Muscle layer of duodenum (tissue), 2 donors: ENCODE measurements at regions not wholly inside any gene's neighbourhood (a gene's known extent, or its start where the extent isn't known, plus 50 kb on each side); places are given as distances from the start of the nearest gene placed in this dataset.

Experiments used
- H3K27ac ChIP-seq: one replicate; pipeline ENCODE4 v1.7.0; 2013; ENCODE audit warnings: mild to moderate bottlenecking, low read length
- H3K27me3 ChIP-seq: one replicate; pipeline ENCODE4 v1.7.0; 2013; ENCODE audit warnings: low read depth, mild to moderate bottlenecking, control low read depth, low read length
- H3K36me3 ChIP-seq, 2 donors: one replicate each; pipeline ENCODE4 v1.7.0; 2013; ENCODE audit warnings: low read length in 2 of 2, control low read depth in 1 of 2, mild to moderate bottlenecking in 1 of 2; ENCODE audit not compliant: insufficient read depth in 2 of 2, control insufficient read depth in 1 of 2
- H3K4me1 ChIP-seq, 2 donors: one replicate each; pipeline ENCODE4 v1.7.0; 2013; ENCODE audit warnings: low read length in 2 of 2, mild to moderate bottlenecking in 2 of 2, control low read depth in 1 of 2, moderate library complexity in 1 of 2; ENCODE audit not compliant: insufficient read depth in 2 of 2, control insufficient read depth in 1 of 2
- H3K4me3 ChIP-seq, 2 donors: one replicate each; pipeline ENCODE4 v1.7.0; 2013; ENCODE audit warnings: low read length in 2 of 2, low read depth in 1 of 2, mild to moderate bottlenecking in 1 of 2
- H3K9me3 ChIP-seq, 2 donors: one replicate each; pipeline ENCODE4 v1.7.0; 2013; ENCODE audit warnings: low read length in 2 of 2, control low read depth in 1 of 2, mild to moderate bottlenecking in 1 of 2; ENCODE audit not compliant: control insufficient read depth in 1 of 2
- donor health status: healthy.

DNA sequence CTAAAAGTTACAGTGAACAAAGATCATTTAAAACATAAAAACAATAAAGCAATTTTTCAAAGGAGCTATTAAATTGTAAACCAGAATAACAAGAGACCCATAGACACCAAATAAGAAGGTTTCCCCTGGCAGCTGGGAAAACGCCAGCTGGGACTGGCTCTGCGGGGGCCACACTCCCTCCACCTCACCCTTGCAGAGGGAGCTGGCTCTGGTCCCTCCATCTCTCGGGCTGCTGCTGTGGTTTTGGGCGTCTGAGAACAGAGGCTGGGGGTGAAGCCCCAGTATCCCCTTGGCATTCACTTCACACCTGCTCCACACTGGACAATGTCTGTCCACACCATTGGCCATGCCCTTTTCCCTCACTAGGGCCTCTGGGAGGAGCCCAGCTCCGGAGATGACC lies 62.1 kb upstream of the OTOS start:
- Histone ChIP-seq H3K36me3 (no peaks in the 10 kb centered on the region), H3K4me3 (no peak overlapping the region), H3K27ac (no peak overlapping the region), H3K4me1 (no peaks in the 10 kb centered on the region), H3K27me3 (peaks cover 3% of the 10 kb centered on the region), H3K9me3 (peaks cover 0 to 6% of the 10 kb centered on the region in 2 donors)

DNA sequence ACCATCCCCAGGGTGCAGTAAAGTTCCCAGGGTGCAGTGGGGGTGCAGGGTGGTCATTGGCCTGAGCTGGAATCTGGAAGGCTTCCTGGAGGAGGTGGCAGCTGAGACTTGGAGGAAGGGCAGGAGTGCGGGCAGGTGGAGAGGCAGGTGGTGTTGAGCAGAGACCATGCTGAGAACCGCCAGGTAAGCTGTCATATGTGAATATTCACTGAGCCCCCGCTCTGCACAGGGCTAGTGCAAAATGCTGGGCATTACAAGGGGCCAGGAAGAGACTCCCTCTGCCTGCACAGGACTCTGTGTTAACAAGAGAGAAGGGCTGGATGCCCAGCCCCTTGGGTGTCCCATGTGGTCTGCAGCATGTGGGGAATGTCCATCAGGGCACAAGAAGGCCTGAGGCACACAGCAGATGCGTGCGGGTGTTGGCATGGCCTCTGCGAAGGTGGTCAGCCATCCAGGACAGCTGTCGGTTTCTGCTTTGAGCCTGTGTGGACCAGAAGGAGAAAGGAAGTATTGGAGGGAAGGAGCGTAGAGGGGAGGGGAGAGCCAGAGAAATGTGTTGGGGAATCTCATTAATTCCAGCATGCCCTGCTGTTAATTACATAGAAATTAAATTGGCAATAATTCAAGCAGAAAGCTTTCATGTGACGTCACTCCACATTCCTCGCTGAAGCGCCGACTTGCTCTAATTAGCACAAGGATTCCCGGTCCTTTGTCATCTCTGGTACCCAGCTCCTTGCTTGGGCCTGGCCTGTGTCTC lies 62.8 kb upstream of the OTOS start:
- no peak overlapping the region for H3K4me3 ChIP-seq
- H3K27ac ChIP-seq, result no peak overlapping the region
- H3K9me3 ChIP-seq, result peaks cover 0 to 7% of the 10 kb centered on the region in 2 donors
- H3K4me1 ChIP-seq, result no peaks in the 10 kb centered on the region
- H3K36me3 ChIP-seq, result no peaks in the 10 kb centered on the region
- peaks cover 3% of the 10 kb centered on the region for H3K27me3 ChIP-seq

DNA sequence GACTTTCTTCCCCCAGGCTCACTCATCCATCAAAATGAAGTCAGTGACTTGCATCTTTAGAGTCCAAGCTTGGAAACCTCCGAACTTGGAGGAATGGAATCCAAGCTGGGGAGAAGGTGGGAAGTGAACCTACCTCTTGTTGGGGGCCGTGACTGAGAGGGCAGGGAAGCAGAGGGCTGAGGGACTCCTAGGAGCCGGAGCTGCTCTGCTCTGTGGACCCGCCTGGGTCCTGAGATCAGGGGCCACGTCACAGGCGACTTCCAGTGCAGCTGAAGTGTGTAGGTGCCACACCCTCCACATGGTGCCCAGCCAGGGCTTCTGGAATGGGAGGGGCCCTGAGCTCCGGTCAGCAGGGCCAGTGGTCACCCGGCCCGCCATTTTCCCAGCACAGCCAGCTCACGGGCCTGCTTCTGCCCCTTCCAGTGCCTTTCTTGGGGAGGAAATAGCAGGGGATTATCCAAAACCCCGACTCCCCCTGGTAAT lies 63.4 kb upstream of the OTOS start:
- peaks cover 3% of the 10 kb centered on the region for H3K27me3 ChIP-seq
- H3K9me3 ChIP-seq, result peaks cover 0 to 7% of the 10 kb centered on the region in 2 donors
- H3K36me3 ChIP-seq, result no peaks in the 10 kb centered on the region
- no peak overlapping the region for H3K27ac ChIP-seq
- H3K4me1 ChIP-seq, result no peaks in the 10 kb centered on the region
- H3K4me3 ChIP-seq, result no peak overlapping the region

DNA sequence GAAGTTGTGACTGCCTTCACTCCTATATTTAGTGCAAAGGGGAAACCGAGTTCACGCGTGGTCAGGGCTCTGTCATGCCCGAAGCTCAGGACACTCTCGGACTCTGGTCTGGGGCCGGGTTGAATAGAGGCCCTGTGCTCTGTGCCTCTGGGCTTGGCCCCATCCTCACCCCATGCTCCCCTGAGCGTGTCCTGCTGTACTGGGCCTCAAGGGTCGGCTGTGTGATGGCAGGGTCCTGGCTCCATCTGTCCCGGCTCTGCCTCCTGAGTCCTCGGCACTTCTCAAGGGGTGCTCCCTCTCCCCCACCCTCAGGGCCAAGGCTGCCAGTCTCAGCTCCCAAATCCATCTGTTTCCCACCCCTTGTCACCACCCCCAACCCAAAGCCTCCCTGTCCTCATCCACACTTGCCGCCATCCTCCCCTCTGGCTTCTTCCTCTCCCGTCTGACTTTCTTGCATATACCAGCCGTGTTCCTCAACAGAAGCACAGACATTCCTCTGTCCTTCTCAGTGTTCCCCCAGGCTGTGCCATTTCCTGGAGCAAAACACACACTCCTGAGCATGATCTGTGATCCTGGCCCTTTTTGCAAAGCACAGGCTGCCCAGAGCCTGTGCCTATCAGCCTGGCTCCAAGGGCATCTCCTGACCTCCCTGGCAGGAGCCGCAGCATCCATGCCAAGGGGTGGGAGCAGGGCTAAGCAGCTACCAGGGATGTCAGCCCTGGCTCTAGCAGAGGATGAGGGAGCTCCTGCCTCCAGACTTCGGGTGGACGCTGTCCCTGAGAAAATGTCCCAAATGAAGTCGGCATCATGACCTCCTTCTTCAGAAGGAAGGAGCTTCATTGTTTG lies 64.2 kb upstream of the OTOS start:
- Histone ChIP-seq H3K9me3 (peaks cover 0 to 7% of the 10 kb centered on the region in 2 donors), H3K36me3 (no peaks in the 10 kb centered on the region), H3K27ac (no peak overlapping the region), H3K4me3 (no peak overlapping the region), H3K4me1 (no peaks in the 10 kb centered on the region), H3K27me3 (peaks cover 3% of the 10 kb centered on the region)

DNA sequence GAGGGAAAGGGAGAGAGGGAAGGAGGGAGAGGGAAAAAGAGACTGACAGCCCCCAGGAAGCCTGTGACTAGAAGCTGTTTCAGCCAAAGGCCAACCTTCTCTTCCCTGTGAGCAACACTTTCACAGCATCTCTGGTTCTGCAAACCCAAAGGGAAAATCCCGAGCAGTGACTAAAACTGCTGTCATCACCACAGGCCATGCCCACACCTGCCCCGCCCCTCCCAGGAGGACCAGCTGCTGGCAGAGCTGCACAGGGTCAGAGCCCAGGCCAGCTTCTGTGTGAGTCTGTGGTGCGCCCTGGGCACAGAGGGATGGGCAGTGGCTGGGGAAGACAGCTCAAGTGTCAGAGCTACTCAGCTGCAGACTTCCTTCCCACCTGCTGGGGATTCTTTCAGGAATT lies 64.9 kb upstream of the OTOS start:
- Histone ChIP-seq H3K36me3 (no peaks in the 10 kb centered on the region), H3K4me1 (no peaks in the 10 kb centered on the region), H3K27ac (no peak overlapping the region), H3K4me3 (no peak overlapping the region), H3K9me3 (peaks cover 0 to 7% of the 10 kb centered on the region in 2 donors), H3K27me3 (peaks cover 3% of the 10 kb centered on the region)

DNA sequence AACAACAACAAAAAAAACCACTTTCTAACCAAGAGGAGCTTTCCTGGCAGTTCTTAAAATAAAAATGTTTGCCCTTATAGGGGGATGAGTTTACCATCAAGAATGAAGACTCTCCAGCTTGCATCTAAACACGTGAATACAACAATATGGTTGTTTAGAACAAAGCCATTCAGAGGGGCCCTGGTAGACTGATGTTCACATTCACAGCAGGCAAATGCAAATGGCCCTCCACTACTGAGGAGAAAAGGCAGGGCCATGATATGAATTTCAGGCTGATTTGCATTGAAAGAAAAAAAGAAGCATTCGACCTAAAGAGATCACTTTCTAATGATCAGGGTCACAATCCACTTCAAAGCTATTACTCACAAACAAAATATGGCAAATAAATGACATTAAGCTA lies 65.3 kb upstream of the OTOS start:
- H3K36me3 ChIP-seq, result no peaks in the 10 kb centered on the region
- no peak overlapping the region for H3K4me3 ChIP-seq
- peaks cover 0 to 7% of the 10 kb centered on the region in 2 donors for H3K9me3 ChIP-seq
- H3K27ac ChIP-seq, result no peak overlapping the region
- peaks cover 3% of the 10 kb centered on the region for H3K27me3 ChIP-seq
- H3K4me1 ChIP-seq, result no peaks in the 10 kb centered on the region

DNA sequence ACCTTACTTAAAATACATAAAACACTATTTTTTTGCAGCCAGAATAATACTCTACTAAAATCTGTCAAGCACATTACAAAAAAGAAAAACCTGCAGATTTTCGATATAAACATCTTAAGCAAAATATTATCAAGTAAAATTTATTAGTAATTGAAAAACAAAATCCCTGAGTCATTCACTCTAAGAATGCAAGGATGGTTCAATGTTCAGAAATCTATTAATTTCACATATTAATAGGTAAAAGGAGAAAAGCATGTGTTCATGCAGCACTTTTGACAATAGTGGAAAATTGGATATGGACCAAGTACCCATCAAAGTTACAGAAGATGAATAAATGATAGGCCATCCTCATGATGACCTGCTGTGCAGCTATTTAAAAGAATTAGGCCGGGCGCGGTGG lies 66.2 kb upstream of the OTOS start:
- H3K36me3 ChIP-seq, result no peaks in the 10 kb centered on the region
- peaks cover 0 to 7% of the 10 kb centered on the region in 2 donors for H3K9me3 ChIP-seq
- H3K4me1 ChIP-seq, result no peaks in the 10 kb centered on the region
- peaks cover 3% of the 10 kb centered on the region for H3K27me3 ChIP-seq
- H3K27ac ChIP-seq, result no peak overlapping the region
- no peak overlapping the region for H3K4me3 ChIP-seq

DNA sequence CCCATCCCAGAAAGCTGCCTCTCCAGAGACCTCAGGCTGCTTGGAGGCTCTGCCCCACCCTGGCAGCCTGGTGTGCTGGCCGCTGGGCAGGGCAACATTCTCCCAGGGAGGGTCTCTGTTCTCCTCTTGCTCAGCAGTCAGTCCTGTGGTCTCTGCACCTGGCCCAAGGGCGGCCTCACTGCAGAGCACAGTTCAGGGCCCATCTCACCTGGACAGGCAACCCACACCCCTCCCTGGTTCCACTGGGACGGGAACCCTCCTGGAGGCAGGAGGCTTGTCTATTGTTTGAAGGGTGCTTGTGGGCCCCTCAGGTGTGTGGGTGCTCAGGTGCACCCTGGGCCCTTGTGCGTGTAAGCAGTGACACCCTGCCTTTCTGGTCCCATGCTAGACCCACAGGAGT lies 67.2 kb upstream of the OTOS start:
- Histone ChIP-seq H3K4me3 (no peak overlapping the region), H3K4me1 (no peaks in the 10 kb centered on the region), H3K27me3 (peaks cover 3% of the 10 kb centered on the region)

DNA sequence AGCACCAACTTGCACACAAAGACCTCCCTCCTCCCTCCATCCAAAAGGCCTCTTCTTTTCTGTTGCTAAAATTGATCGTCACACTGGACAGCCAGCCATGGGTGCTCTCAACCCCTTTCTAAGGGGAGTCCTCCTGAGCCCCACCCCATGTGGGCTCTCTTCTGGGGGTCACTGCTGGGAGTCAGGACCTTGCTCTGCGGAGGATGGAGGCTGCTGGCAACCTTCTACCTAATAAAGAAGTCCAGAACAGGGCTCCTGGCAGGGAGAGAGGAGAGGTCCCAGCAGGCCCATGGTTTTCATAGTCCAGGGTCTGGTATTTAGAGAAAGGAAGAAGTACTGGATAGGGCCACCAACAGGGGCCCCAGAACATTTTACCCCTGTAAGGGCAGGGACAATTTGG lies 67.6 kb upstream of the OTOS start:
- peaks cover 3% of the 10 kb centered on the region for H3K27me3 ChIP-seq
- no peaks in the 10 kb centered on the region for H3K4me1 ChIP-seq
- peaks cover 0 to 7% of the 10 kb centered on the region in 2 donors for H3K9me3 ChIP-seq
- H3K4me3 ChIP-seq, result no peak overlapping the region
- no peak overlapping the region for H3K27ac ChIP-seq
- no peaks in the 10 kb centered on the region for H3K36me3 ChIP-seq

More for the DNA sequence above, 67.2 kb upstream of the OTOS start:
- peaks cover 0 to 7% of the 10 kb centered on the region in 2 donors for H3K9me3 ChIP-seq
- H3K36me3 ChIP-seq, result no peaks in the 10 kb centered on the region
- no peak overlapping the region for H3K27ac ChIP-seq

DNA sequence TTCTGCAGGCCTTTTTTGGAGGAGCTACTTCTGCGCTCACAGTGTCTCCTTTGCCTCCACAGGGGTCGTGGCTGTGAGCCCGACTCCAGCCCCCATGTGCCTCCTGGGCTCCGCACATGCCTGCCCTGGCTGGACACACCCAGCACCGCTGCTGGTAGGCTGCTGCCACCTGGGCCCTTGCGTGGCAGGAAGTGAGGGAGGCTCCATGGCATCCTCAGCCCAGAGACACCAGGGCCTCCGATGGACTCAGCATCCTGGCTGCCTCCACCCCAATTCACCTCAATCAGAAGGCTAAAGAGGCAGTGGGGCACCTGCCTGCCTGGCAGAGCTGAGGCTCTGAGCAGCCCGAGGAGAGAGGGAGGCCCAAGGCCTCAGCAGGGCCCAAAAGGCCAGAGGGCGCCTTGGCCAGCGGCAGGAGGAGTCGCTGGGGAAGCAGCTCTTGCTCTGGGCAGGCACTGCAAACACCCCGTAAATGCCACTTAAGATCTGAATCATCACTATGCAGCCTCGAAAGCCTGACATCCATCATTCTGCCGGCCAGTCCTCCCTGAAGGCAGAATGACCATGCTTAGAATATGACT lies 68.3 kb upstream of the OTOS start:
- H3K4me3 ChIP-seq, result no peak overlapping the region
- H3K27ac ChIP-seq, result no peak overlapping the region
- no peaks in the 10 kb centered on the region for H3K27me3 ChIP-seq
- H3K9me3 ChIP-seq, result peaks cover 0 to 7% of the 10 kb centered on the region in 2 donors
- H3K4me1 ChIP-seq, result no peaks in the 10 kb centered on the region
- no peaks in the 10 kb centered on the region for H3K36me3 ChIP-seq

DNA sequence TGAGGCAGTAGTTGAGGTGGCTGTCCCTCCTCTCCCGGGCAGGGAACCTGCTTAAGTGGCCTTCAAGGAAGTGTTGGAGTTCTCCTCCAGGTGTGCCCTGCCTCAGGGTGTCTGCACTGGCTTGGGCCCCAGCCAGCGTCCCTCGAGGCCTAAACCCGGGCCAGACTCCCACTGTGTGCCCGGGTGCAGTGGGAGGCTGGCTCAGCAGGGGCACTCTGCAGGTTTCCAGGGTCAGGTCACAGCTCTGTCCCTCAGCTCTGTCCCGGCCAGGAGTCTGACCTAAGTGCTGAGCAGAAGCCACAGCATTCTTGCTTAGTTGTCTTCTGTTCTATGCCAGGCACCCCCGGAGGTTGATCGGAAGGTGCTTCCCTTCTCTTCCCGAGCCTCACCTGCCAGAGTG lies 69.0 kb upstream of the OTOS start:
- H3K36me3 ChIP-seq, result no peaks in the 10 kb centered on the region
- peaks cover 0 to 7% of the 10 kb centered on the region in 2 donors for H3K9me3 ChIP-seq
- H3K27me3 ChIP-seq, result no peaks in the 10 kb centered on the region
- no peak overlapping the region for H3K27ac ChIP-seq
- no peaks in the 10 kb centered on the region for H3K4me1 ChIP-seq
- no peak overlapping the region for H3K4me3 ChIP-seq
